LNCAP (cell line): ENCODE measurements at regions not wholly inside any gene's neighbourhood (a gene's known extent, or its start where the extent isn't known, plus 50 kb on each side); places are given as distances from the start of the nearest gene placed in this dataset.

Experiments used
- TF ChIP-seq, protein P1 (sequence below): fragments of 450-650 bp; IDR thresholded peaks from 2 replicates; pipeline ENCODE4 v1.5.1; 2017; ENCODE audit warnings: mild to moderate bottlenecking

DNA sequence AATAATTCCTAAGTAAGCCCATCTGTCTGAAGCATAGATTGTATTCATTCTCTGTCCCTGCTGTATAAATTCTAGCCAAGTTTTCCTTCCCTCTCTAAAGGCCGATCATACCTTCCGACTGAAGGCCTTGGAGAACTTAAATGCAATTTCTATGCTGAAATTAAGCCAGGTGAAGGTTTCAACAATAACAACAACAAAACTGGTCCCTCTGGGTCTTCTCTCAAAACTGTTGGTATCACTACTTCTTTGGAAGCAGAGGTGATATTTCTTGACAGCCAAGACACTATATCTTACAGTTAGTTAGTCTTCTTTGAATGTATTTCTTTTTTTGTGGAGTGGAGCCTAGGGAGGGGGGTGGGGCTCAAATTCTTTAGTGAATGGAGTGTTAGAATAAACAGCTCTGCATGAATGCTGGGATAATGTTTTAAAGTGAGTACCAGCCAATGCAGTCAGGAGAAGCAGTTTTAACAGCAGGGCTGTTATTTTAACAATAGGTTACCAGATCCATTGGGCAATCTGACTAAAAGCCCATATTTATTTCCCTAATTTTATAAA, 508.9 kb downstream of the EBF1 start:
- TF ChIP-seq, protein P1, sequence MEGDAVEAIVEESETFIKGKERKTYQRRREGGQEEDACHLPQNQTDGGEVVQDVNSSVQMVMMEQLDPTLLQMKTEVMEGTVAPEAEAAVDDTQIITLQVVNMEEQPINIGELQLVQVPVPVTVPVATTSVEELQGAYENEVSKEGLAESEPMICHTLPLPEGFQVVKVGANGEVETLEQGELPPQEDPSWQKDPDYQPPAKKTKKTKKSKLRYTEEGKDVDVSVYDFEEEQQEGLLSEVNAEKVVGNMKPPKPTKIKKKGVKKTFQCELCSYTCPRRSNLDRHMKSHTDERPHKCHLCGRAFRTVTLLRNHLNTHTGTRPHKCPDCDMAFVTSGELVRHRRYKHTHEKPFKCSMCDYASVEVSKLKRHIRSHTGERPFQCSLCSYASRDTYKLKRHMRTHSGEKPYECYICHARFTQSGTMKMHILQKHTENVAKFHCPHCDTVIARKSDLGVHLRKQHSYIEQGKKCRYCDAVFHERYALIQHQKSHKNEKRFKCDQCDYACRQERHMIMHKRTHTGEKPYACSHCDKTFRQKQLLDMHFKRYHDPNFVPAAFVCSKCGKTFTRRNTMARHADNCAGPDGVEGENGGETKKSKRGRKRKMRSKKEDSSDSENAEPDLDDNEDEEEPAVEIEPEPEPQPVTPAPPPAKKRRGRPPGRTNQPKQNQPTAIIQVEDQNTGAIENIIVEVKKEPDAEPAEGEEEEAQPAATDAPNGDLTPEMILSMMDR: no peak

DNA sequence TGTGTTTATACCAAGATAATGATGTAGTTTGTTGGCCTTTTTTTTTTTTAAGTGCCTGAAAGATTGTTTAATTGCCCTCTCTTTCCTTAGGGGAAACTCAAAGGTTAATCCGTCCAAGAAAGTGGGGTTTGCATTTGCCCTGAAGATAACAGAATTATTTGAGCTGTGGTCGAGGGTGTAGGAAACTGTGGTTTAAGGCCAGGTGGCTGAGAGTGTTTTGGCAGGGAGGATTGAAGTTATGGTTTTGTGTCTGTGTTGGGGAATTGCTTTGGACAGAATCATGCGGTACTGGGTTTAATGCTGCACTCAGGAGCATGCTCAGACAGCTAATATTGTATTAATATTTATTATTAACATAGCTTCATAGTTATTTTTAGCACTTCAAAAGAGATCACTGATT, 509.8 kb downstream of the EBF1 start:
- TF ChIP-seq, protein P1: no peak

DNA sequence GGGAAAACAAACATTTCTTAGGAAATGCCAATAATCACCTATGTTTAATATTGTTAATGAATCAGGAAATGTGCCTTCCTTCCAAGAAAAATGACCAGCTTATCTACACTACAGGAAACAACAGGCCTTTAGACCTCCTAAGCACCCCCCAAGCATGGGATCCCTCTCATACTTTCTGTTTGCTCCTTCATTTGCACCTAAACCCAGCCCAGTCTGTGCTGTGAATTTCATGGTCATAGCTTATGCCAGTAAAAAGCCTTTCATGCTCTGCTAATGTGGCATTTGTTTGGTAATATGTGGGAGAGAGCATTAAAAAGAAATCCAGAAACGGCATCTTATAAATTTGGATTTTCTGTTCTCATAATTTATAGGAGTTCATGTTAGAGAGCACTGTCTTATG, 511.1 kb downstream of the EBF1 start:
- TF ChIP-seq, protein P1: no peak

DNA sequence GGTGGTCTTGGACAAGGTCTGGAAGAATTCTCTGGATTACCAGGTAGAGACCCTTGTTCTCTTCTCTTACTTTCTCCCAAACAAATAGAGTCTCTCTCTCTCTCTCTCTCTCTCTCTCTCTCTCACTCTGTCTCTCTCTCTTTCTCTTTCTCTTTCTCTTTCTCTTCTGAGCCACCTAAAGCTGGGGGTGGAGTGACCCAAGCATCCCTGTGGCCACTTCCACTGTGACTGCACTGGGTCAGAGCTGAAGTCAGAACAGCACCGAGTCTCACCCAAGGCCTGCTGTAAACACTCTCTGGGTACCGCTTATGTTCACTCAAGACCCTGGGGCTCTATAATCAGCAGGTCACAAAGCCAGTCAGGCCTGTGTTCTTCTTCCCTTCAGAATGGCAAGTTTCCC, 513.7 kb downstream of the EBF1 start:
- TF ChIP-seq, protein P1: no peak

DNA sequence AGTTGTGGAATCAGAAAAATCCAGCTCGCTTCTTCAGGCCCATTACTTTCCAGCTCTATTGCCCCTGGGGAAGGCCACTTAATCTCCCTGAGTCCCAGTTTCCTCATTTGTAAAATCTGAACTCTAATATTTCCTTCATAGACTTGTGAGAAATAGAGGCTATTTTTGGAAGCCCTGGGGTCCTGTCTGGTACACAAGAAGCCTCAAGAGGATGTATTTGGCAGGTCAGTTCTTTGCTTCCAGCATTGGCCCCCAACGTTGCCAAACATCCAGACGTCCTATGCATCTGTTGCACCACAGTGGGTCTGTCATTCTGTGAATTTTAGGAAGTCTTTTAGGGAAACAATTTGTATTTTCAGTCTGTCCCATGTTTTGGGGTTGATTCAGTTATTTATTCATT, 525.9 kb downstream of the EBF1 start:
- TF ChIP-seq, protein P1: no peak

- TF ChIP-seq, protein P1: no peak
Measured at GRCh38 chr5:158570502-158570901, 529.2 kb downstream of the EBF1 start.

DNA sequence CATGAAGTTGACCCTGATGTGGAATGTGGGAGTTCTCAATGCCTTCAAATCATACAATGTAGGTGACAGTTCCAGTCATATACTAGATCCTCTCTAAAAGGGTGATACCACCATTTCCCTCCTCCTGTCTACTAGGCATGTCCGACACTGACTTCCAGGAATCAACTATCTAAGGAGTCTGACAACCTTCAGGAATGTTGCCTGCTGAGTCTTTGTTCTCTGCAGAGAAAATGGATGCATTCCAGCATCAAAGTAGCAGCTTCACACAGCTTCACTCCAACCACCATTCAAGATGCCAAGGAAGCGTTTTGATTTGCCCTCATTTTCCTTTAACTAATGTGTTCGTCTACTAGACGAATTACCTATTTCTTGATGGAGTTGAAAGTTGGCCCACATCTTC, 530.2 kb downstream of the EBF1 start:
- TF ChIP-seq, protein P1: no peak
